Tibial nerve (tissue), 3 donors: ENCODE measurements at regions not wholly inside any gene's neighbourhood (a gene's known extent, or its start where the extent isn't known, plus 50 kb on each side); places are given as distances from the start of the nearest gene placed in this dataset.

Experiments
- CTCF ChIP-seq, 5 experiments: fragments of 200-600 bp in 3 of 5; fragments of 450-650 bp in 2 of 5; sonication (generic) in 3 of 5; IDR thresholded peaks; one replicate each; pipeline ENCODE4 v1.5.1; 2016 to 2019; ENCODE audit warnings: antibody characterized with exemption in 5 of 5, mild to moderate bottlenecking in 3 of 5, moderate library complexity in 2 of 5
- POLR2A ChIP-seq, 2 donors: fragments of 450-650 bp; IDR thresholded peaks; one replicate each; pipeline ENCODE4 v1.6.1; 2017; ENCODE audit warnings: antibody characterized with exemption in 2 of 2, mild to moderate bottlenecking in 2 of 2, moderate library complexity in 2 of 2

- TF ChIP-seq POLR2A (IDR thresholded peaks at IDR 0.05): no peak
- no peak for TF ChIP-seq CTCF (IDR thresholded peaks at IDR 0.05)
Observed at GRCh38 chr9:103407260-103407659, 412.1 kb downstream of the CYLC2 start.
